ENCODE measurements at regions not wholly inside any gene's neighbourhood (a gene's known extent, or its start where the extent isn't known, plus 50 kb on each side); places are given as distances from the start of the nearest gene placed in this dataset.

DNA sequence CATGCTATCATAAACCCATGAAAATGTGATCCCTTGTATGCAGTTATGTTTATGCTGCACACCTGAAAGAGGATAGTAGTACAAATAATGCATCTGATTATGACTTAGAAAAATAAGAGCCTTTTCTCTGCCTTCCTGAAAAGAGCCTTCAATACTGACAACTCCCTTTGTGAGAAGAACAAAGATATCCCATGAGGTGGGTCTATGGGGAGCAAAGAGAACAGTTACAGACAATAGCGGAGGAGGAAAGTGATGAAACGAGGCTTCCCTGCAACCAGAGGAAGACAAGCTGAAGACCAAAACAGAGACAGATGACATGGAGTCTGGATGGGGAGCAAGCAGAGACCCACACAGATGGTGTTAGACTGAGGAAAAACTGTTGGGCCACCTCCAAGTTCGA is 598.3 kb upstream of the PLXNA2 start:
- TF ChIP-seq FOXP2 (optimal IDR thresholded peaks at IDR 0.05; ENCODE audit: borderline replicate concordance, extremely low read depth, extremely low read length, insufficient read depth) (no peak), TAF1 (IDR thresholded peaks at IDR 0.05; ENCODE audit: borderline replicate concordance, insufficient read depth, low read length) (no peak), POLR2AphosphoS5 (IDR thresholded peaks at IDR 0.05; ENCODE audit: low read depth, low read length) (no peak), SIN3A (IDR thresholded peaks at IDR 0.05; ENCODE audit: borderline replicate concordance, insufficient read depth, low read length) (no peak)
- TF ChIP-seq, protein P1, sequence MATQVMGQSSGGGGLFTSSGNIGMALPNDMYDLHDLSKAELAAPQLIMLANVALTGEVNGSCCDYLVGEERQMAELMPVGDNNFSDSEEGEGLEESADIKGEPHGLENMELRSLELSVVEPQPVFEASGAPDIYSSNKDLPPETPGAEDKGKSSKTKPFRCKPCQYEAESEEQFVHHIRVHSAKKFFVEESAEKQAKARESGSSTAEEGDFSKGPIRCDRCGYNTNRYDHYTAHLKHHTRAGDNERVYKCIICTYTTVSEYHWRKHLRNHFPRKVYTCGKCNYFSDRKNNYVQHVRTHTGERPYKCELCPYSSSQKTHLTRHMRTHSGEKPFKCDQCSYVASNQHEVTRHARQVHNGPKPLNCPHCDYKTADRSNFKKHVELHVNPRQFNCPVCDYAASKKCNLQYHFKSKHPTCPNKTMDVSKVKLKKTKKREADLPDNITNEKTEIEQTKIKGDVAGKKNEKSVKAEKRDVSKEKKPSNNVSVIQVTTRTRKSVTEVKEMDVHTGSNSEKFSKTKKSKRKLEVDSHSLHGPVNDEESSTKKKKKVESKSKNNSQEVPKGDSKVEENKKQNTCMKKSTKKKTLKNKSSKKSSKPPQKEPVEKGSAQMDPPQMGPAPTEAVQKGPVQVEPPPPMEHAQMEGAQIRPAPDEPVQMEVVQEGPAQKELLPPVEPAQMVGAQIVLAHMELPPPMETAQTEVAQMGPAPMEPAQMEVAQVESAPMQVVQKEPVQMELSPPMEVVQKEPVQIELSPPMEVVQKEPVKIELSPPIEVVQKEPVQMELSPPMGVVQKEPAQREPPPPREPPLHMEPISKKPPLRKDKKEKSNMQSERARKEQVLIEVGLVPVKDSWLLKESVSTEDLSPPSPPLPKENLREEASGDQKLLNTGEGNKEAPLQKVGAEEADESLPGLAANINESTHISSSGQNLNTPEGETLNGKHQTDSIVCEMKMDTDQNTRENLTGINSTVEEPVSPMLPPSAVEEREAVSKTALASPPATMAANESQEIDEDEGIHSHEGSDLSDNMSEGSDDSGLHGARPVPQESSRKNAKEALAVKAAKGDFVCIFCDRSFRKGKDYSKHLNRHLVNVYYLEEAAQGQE (IDR thresholded peaks at IDR 0.05; ENCODE audit: insufficient read depth in 1 of 2, low read depth in 2 of 2, low read length in 2 of 2): no peak

DNA sequence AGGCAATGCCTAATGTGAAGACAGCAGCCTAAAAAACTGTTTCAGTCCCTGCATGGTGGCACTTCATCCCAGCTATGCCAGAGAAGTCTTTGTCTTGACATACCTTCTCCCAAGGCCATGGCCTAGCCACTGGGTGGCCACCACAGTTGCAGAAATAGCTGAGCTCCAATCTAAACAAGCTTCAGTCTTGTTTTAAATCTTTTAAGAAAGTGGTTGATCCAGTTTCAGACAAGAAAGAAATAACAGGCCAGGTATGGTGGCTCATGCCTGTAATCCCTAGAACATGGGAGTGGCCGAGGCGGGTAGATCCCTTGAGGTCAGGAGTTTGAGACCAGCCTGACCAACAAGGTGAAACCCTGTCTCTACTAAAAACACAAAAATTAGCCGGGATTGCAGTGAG is 600.0 kb upstream of the PLXNA2 start:
- TF ChIP-seq, protein P1 (IDR thresholded peaks at IDR 0.05; ENCODE audit: insufficient read depth in 1 of 2, low read depth in 2 of 2, low read length in 2 of 2): no peak
- TF ChIP-seq TAF1 (IDR thresholded peaks at IDR 0.05; ENCODE audit: borderline replicate concordance, insufficient read depth, low read length) (no peak), POLR2AphosphoS5 (IDR thresholded peaks at IDR 0.05; ENCODE audit: low read depth, low read length) (no peak), FOXP2 (optimal IDR thresholded peaks at IDR 0.05; ENCODE audit: borderline replicate concordance, extremely low read depth, extremely low read length, insufficient read depth) (no peak)

DNA sequence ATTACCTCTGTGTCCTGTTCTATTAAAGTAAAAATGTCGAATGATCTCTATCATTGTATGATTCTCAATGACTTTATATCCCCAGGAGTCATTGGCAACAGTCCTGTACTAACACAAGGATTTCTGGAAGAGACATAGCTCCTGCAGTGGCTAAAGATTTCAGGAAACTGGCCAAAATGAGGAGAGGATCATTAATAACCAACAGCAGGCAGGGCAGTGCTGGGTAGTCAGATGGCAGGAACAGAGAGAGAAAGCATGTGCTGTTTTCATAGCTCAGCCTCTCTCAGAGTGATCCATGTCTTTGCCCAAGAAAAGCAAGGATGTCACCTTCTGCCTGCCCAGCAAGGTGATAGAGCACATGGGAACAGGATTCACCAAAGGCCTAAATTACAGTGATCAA is 604.7 kb upstream of the PLXNA2 start:
- TF ChIP-seq SIN3A (IDR thresholded peaks at IDR 0.05; ENCODE audit: borderline replicate concordance, insufficient read depth, low read length) (no peak), TAF1 (IDR thresholded peaks at IDR 0.05; ENCODE audit: borderline replicate concordance, insufficient read depth, low read length) (no peak), POLR2AphosphoS5 (IDR thresholded peaks at IDR 0.05; ENCODE audit: low read depth, low read length) (no peak), FOXP2 (optimal IDR thresholded peaks at IDR 0.05; ENCODE audit: borderline replicate concordance, extremely low read depth, extremely low read length, insufficient read depth) (no peak)
- TF ChIP-seq, protein P1 (IDR thresholded peaks at IDR 0.05; ENCODE audit: insufficient read depth in 1 of 2, low read depth in 2 of 2, low read length in 2 of 2): no peak

DNA sequence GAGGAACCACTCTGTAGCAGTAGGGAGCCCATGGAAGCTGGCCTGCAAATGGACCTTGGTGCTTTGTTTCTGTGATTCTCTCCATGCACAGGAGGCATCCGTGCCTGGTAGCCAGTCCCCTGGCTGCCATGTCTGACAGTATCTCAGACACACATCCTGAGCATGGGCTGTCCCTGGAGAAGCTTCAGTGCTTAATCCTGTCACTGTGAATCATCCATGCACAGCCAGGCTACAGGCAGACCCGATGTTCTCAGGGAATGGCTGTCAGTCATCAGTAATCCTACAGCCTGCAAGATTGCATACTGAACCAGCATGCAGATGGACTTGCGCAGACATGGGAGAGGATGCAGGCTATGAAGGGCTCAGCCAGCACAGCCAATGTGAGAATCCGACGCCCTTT is 606.3 kb upstream of the PLXNA2 start:
- TF ChIP-seq TAF1 (IDR thresholded peaks at IDR 0.05; ENCODE audit: borderline replicate concordance, insufficient read depth, low read length) (no peak), FOXP2 (optimal IDR thresholded peaks at IDR 0.05; ENCODE audit: borderline replicate concordance, extremely low read depth, extremely low read length, insufficient read depth) (no peak), POLR2AphosphoS5 (IDR thresholded peaks at IDR 0.05; ENCODE audit: low read depth, low read length) (no peak), SIN3A (IDR thresholded peaks at IDR 0.05; ENCODE audit: borderline replicate concordance, insufficient read depth, low read length) (no peak)
- TF ChIP-seq, protein P1 (IDR thresholded peaks at IDR 0.05; ENCODE audit: insufficient read depth in 1 of 2, low read depth in 2 of 2, low read length in 2 of 2): no peak

DNA sequence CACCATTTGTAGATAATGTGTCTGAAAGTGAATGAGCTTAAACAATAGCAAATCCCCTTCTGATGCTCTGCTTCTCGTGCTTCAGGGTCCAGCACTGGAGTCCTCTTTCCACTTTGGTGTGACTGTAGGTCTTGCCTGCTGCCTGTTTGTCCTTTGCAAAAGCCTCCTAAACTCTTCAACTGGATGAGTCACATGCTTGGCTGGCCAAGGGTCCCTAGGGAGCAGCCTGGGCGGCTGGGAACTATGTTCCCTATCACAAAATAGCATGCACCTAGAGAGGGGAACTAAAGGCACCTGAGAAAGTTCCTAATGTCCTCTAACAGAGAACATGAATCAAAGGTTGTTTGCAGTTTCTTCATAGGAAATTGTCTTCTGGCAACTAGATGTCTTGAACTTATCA is 607.2 kb upstream of the PLXNA2 start:
- TF ChIP-seq FOXP2 (optimal IDR thresholded peaks at IDR 0.05; ENCODE audit: borderline replicate concordance, extremely low read depth, extremely low read length, insufficient read depth) (no peak), SIN3A (IDR thresholded peaks at IDR 0.05; ENCODE audit: borderline replicate concordance, insufficient read depth, low read length) (no peak), TAF1 (IDR thresholded peaks at IDR 0.05; ENCODE audit: borderline replicate concordance, insufficient read depth, low read length) (no peak), POLR2AphosphoS5 (IDR thresholded peaks at IDR 0.05; ENCODE audit: low read depth, low read length) (no peak)
- TF ChIP-seq, protein P1 (IDR thresholded peaks at IDR 0.05; ENCODE audit: insufficient read depth in 1 of 2, low read depth in 2 of 2, low read length in 2 of 2): no peak

All from PFSK-1 (cell line).